HEK293 (cell line): ENCODE measurements at regions not wholly inside any gene's neighbourhood (a gene's known extent, or its start where the extent isn't known, plus 50 kb on each side); places are given as distances from the start of the nearest gene placed in this dataset.

Experiments
- CTCF ChIA-PET: fragments of 350-600 bp; formaldehyde crosslinking; extraction: SDS; loops from one replicate; lab custom pipeline; 2021; ENCODE audit warnings: antibody characterized with exemption; lab: Yijun Ruan, JAX
- POLR2A ChIA-PET: fragments of 300-600 bp; formaldehyde crosslinking; extraction: SDS; loops from one replicate; lab custom pipeline; 2020; ENCODE audit warnings: antibody characterized with exemption, inconsistent platforms; lab: Yijun Ruan, JAX
- H3K27ac ChIP-seq: fragments of 200-500 bp; sonication (Bioruptor generic); 2 replicates; pipeline ENCODE4 v1.5.1; 2014; ENCODE audit warnings: low read depth, low read length, control low read depth, inconsistent platforms; ENCODE audit errors: extremely low read depth
- H3K36me3 ChIP-seq, 2 experiments: fragments of 200-500 bp in 1 of 2; sonication (Bioruptor generic) in 1 of 2; 1 replicate in 1 of 2; 2 replicates in 1 of 2; pipeline ENCODE4 v1.5.1; 2014 to 2017; ENCODE audit warnings: inconsistent platforms in 2 of 2, low read length in 2 of 2; ENCODE audit not compliant: control insufficient read depth in 2 of 2, insufficient read depth in 1 of 2
- H3K4me1 ChIP-seq: fragments of 200-500 bp; sonication (Bioruptor generic); 2 replicates; pipeline ENCODE4 v1.5.1; 2014; ENCODE audit warnings: mild to moderate bottlenecking, low read length, inconsistent platforms; ENCODE audit not compliant: control insufficient read depth, insufficient read depth
- H3K4me3 ChIP-seq: 2 replicates; pipeline ENCODE4 v1.5.1; 2011; ENCODE audit warnings: low read depth, mild to moderate bottlenecking, control low read depth, low read length, moderate library complexity
- H3K9me3 ChIP-seq: fragments of 200-500 bp; sonication (Bioruptor generic); 2 replicates; pipeline ENCODE4 v1.5.1; 2014; ENCODE audit warnings: low read depth, low read length, inconsistent platforms; ENCODE audit not compliant: control insufficient read depth, insufficient read depth
- GLIS1 ChIP-seq: fragments of 450-650 bp; formaldehyde crosslinking; IDR thresholded peaks from 2 replicates; pipeline ENCODE4 v1.5.1; 2016; ENCODE audit warnings: missing biosample characterization, missing genetic modification characterization
- HOXD13 ChIP-seq: sonication (generic); formaldehyde crosslinking; IDR thresholded peaks from 2 replicates; pipeline ENCODE4 v1.8.0; 2022; ENCODE audit warnings: missing genetic modification reagents, borderline replicate concordance
- KLF1 ChIP-seq: fragments of 450-650 bp; formaldehyde crosslinking; IDR thresholded peaks from 2 replicates; pipeline ENCODE4 v1.5.1; 2016; ENCODE audit warnings: missing biosample characterization, missing genetic modification characterization
- KLF9 ChIP-seq: fragments of 450-650 bp; formaldehyde crosslinking; IDR thresholded peaks from 2 replicates; pipeline ENCODE4 v1.5.1; 2016; ENCODE audit warnings: missing biosample characterization, missing genetic modification characterization, low read depth
- PRDM1 ChIP-seq: fragments of 450-650 bp; formaldehyde crosslinking; IDR thresholded peaks from 2 replicates; pipeline ENCODE4; 2016; ENCODE audit warnings: missing biosample characterization, missing genetic modification characterization
- SCRT2 ChIP-seq: fragments of 450-650 bp; formaldehyde crosslinking; IDR thresholded peaks from 2 replicates; pipeline ENCODE4 v1.5.1; 2016; ENCODE audit warnings: missing biosample characterization, missing genetic modification characterization
- WT1 ChIP-seq: fragments of 450-650 bp; formaldehyde crosslinking; IDR thresholded peaks from 2 replicates; pipeline ENCODE4 v1.5.1; 2016; ENCODE audit warnings: missing biosample characterization, missing genetic modification characterization
- ZBTB17 ChIP-seq: fragments of 450-650 bp; formaldehyde crosslinking; IDR thresholded peaks from 2 replicates; pipeline ENCODE4 v1.5.1; 2016; ENCODE audit warnings: missing biosample characterization, missing genetic modification characterization
- ZIC2 ChIP-seq: fragments of 450-650 bp; formaldehyde crosslinking; IDR thresholded peaks from 2 replicates; pipeline ENCODE4 v1.5.1; 2016; ENCODE audit warnings: missing biosample characterization, missing genetic modification characterization
- ZNF175 ChIP-seq: fragments of 450-650 bp; formaldehyde crosslinking; IDR thresholded peaks from 2 replicates; pipeline ENCODE4 v1.5.1; 2016; ENCODE audit warnings: missing biosample characterization, missing genetic modification characterization
- ZNF18 ChIP-seq: fragments of 450-650 bp; formaldehyde crosslinking; IDR thresholded peaks from 2 replicates; pipeline ENCODE4 v1.5.1; 2016; ENCODE audit warnings: missing biosample characterization, missing genetic modification characterization
- ZNF184 ChIP-seq: fragments of 450-650 bp; IDR thresholded peaks from 2 replicates; pipeline ENCODE4 v1.5.1; 2018; ENCODE audit warnings: missing biosample characterization, mild to moderate bottlenecking, missing genetic modification characterization
- ZNF248 ChIP-seq: fragments of 450-650 bp; formaldehyde crosslinking; IDR thresholded peaks from 2 replicates; pipeline ENCODE4 v1.5.1; 2017; ENCODE audit warnings: missing biosample characterization, missing genetic modification characterization
- ZNF26 ChIP-seq: fragments of 450-650 bp; formaldehyde crosslinking; IDR thresholded peaks from 2 replicates; pipeline ENCODE4 v1.5.1; 2016; ENCODE audit warnings: missing biosample characterization, missing genetic modification characterization
- ZNF292 ChIP-seq: fragments of 450-650 bp; formaldehyde crosslinking; IDR thresholded peaks from 2 replicates; pipeline ENCODE4 v1.5.1; 2016; ENCODE audit warnings: low read depth, missing biosample characterization, missing genetic modification characterization, borderline replicate concordance
- ZNF302 ChIP-seq: fragments of 450-650 bp; formaldehyde crosslinking; IDR thresholded peaks from 2 replicates; pipeline ENCODE4 v1.5.1; 2016; ENCODE audit warnings: missing biosample characterization, missing genetic modification characterization, low read depth
- ZNF341 ChIP-seq: fragments of 450-650 bp; formaldehyde crosslinking; IDR thresholded peaks from 2 replicates; pipeline ENCODE4; 2016; ENCODE audit warnings: low read depth, missing biosample characterization, missing genetic modification characterization
- ZNF449 ChIP-seq: fragments of 450-650 bp; formaldehyde crosslinking; IDR thresholded peaks from 2 replicates; pipeline ENCODE4 v1.5.1; 2017; ENCODE audit warnings: missing biosample characterization, mild to moderate bottlenecking, missing genetic modification characterization, moderate library complexity
- ZNF501 ChIP-seq: fragments of 450-650 bp; formaldehyde crosslinking; IDR thresholded peaks from 2 replicates; pipeline ENCODE4 v1.5.1; 2016; ENCODE audit warnings: missing biosample characterization, missing genetic modification characterization
- ZNF623 ChIP-seq: fragments of 450-650 bp; formaldehyde crosslinking; IDR thresholded peaks from 2 replicates; pipeline ENCODE4 v1.5.1; 2016; ENCODE audit warnings: missing biosample characterization, missing genetic modification characterization
- ZNF707 ChIP-seq: fragments of 450-650 bp; formaldehyde crosslinking; IDR thresholded peaks from 2 replicates; pipeline ENCODE4 v1.5.1; 2016; ENCODE audit warnings: missing biosample characterization, missing genetic modification characterization

GRCh38 chr1:201675143-201675542, 136.2 kb downstream of the NAV1 start:
- Histone ChIP-seq H3K27ac (no peak overlapping the region), H3K36me3 (no peaks in the 10 kb centered on the region), H3K4me3 (no peak overlapping the region), H3K4me1 (peaks cover 3% of the 10 kb centered on the region; the same call in 1 of the 2 replicates), H3K9me3 (no peaks in the 10 kb centered on the region)
- TF ChIP-seq ZNF501 (no peak), ZIC2 (no peak), KLF1 (tag by site-specific recombination) (no peak), ZNF26 (tag by site-specific recombination) (no peak), ZBTB17 (tag by site-specific recombination) (no peak), ZNF248 (tag by site-specific recombination) (no peak), HOXD13 (CRISPR knock-in tag) (no peak), ZNF292 (no peak), ZNF623 (tag by site-specific recombination) (no peak), ZNF18 (tag by site-specific recombination) (no peak), WT1 (no peak), ZNF449 (tag by site-specific recombination) (no peak), PRDM1 (tag by site-specific recombination) (no peak), SCRT2 (tag by site-specific recombination) (no peak), ZNF707 (tag by site-specific recombination) (no peak), ZNF184 (no peak)
- POLR2A ChIA-PET = no interaction called here
- CTCF ChIA-PET = interaction anchor here (2.1 kb wide), 1 partner anchor 34 kb away, joined by 8 read pairs; no protein-coding TSS in a partner anchor

- ChIA-PET CTCF (interaction anchor here (0.6 to 2.1 kb wide), 4 partner anchors 32 to 119 kb away, joined by 3 to 8 read pairs (median 4); no protein-coding TSS in a partner anchor), POLR2A (no interaction called here)
- Histone ChIP-seq H3K4me1 (peaks cover 3% of the 10 kb centered on the region; the same call in 1 of the 2 replicates), H3K9me3 (no peaks in the 10 kb centered on the region), H3K4me3 (no peak overlapping the region), H3K36me3 (no peaks in the 10 kb centered on the region), H3K27ac (no peak overlapping the region)
- no peak for TF ChIP-seq KLF9
- 0 out of 2 replicates have a peak, but pooled peaks have one; percentile 30 for TF ChIP-seq ZBTB17 (tag by site-specific recombination)
- TF ChIP-seq ZNF341 (tag by site-specific recombination) = 0 out of 2 replicates have a peak, but pooled peaks have one; percentile 15
- no peak for TF ChIP-seq ZNF175 (tag by site-specific recombination)
- TF ChIP-seq PRDM1 (tag by site-specific recombination) = peak; percentile 56; the same call in 1 of the 2 replicates
- 0 out of 2 replicates have a peak, but pooled peaks have one; percentile 17 for TF ChIP-seq ZIC2
- peak; percentile 26; the same call in 1 of the 2 replicates for TF ChIP-seq WT1
- TF ChIP-seq ZNF302 = no peak
- TF ChIP-seq GLIS1 (tag by site-specific recombination) = peak; percentile 66
Measured at GRCh38 chr1:201676197-201676596, 137.3 kb downstream of the NAV1 start.
